ENCODE measurements at regions not wholly inside any gene's neighbourhood (a gene's known extent, or its start where the extent isn't known, plus 50 kb on each side); places are given as distances from the start of the nearest gene placed in this dataset.

DNA sequence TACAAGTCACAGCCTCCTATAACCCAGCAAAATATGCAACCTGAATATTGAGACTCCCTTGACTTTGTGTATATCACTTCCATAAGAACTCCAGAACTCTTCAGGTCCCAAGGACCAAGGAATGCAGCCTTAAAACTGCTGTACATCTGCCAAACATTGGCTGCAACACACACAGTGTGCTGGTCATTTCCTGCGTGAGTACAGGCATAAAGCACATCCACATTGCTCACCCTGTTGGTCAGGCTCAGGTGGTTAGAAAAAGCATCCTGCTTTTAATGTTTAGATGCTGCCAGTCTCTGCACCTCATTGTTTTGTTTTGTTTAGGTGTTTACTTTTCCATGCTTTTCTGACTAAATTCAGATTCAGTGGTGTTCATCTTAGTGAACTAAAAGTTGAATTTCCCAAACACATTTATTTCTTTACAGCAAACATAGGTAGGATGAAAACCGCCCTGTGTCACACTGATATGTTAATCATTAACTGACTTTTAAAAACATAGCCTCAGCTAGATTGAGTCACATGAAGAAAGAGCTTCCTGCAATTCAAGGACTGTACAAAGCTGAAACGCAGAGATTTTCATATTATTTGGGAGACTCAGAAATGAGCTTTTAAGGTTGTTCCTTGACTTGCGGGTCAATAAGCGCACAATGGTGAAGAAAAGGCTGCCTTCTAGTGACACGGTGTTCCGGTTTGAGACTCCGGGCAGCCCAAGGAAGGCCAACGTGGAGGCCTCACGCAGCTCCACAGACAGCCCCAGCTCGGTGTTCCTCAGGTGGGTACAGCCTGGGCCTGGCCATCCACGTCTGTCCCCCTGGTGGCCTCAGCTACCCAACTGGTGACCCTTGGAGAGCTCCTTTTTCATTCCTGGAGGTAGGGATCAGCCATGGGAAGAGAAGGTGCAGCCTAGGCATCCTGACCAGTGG lies 52.2 kb upstream of the GRAMD2B start (continued):
- TF ChIP-seq ZNF234 (CRISPR knock-in tag; conservative IDR thresholded peaks at IDR 0.05) = no peak
- peak; percentile 46; the same call in 1 of the 2 replicates for TF ChIP-seq BCL6 (CRISPR knock-in tag; IDR thresholded peaks at IDR 0.05)
- TF ChIP-seq LRRFIP1 (CRISPR knock-in tag; conservative IDR thresholded peaks at IDR 0.05) = no peak
- TF ChIP-seq AHDC1 (CRISPR knock-in tag; IDR thresholded peaks at IDR 0.05; ENCODE audit: borderline replicate concordance) = no peak
- TF ChIP-seq, protein P1, sequence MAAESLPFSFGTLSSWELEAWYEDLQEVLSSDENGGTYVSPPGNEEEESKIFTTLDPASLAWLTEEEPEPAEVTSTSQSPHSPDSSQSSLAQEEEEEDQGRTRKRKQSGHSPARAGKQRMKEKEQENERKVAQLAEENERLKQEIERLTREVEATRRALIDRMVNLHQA (CRISPR knock-in tag; IDR thresholded peaks at IDR 0.05) = no peak
- TF ChIP-seq NFAT5 (CRISPR knock-in tag; IDR thresholded peaks at IDR 0.05) = no peak
- TF ChIP-seq ZNF562 (CRISPR knock-in tag; IDR thresholded peaks at IDR 0.05; ENCODE audit: borderline replicate concordance) = no peak
- TF ChIP-seq ATF3 (CRISPR knock-in tag; IDR thresholded peaks at IDR 0.05) = no peak
- no peak for TF ChIP-seq KDM6A (CRISPR knock-in tag; IDR thresholded peaks at IDR 0.05; ENCODE audit: low read depth)
- TF ChIP-seq ZNF18 (CRISPR knock-in tag; IDR thresholded peaks at IDR 0.05; ENCODE audit: insufficient replicate concordance) = no peak
- no peak for TF ChIP-seq ZNF589 (CRISPR knock-in tag; conservative IDR thresholded peaks at IDR 0.05)

Measured in HepG2 (cell line).